Breast epithelium (tissue), 3 donors: ENCODE measurements at regions not wholly inside any gene's neighbourhood (a gene's known extent, or its start where the extent isn't known, plus 50 kb on each side); places are given as distances from the start of the nearest gene placed in this dataset.

Source experiments
- POLR2AphosphoS5 ChIP-seq, 3 donors: sonication (generic); formaldehyde crosslinking; IDR thresholded peaks; one replicate each; pipeline ENCODE4 v1.6.1; 2017; ENCODE audit warnings: antibody characterized with exemption in 3 of 3
- TF ChIP-seq, protein P1 (sequence below), 3 donors: fragments of 450-650 bp; IDR thresholded peaks; one replicate each; pipeline ENCODE4 v1.5.1; 2016 to 2017; ENCODE audit warnings: antibody characterized with exemption in 3 of 3, mild to moderate bottlenecking in 3 of 3, moderate library complexity in 3 of 3

DNA sequence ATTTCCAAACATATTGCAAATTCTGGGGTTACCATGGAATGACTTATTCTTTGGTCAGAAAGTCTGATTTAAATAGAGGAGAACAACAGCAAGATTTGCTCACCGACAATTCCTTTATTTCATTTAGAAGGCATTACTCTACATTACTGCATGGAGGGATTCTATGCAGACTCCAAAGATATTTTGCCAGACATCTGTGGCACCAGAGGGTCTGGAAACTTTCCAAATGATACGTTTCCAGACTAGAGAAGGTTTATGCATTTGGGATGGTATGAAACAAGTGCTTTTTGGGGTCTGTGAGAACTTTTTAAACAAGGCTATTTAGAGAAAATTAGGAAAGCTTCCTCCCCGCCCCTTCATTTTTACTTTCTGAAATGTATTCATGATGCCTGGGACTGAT, 125.3 kb downstream of the SAMD9 start:
- TF ChIP-seq POLR2AphosphoS5 (IDR thresholded peaks at IDR 0.05) = no peak
- TF ChIP-seq, protein P1, sequence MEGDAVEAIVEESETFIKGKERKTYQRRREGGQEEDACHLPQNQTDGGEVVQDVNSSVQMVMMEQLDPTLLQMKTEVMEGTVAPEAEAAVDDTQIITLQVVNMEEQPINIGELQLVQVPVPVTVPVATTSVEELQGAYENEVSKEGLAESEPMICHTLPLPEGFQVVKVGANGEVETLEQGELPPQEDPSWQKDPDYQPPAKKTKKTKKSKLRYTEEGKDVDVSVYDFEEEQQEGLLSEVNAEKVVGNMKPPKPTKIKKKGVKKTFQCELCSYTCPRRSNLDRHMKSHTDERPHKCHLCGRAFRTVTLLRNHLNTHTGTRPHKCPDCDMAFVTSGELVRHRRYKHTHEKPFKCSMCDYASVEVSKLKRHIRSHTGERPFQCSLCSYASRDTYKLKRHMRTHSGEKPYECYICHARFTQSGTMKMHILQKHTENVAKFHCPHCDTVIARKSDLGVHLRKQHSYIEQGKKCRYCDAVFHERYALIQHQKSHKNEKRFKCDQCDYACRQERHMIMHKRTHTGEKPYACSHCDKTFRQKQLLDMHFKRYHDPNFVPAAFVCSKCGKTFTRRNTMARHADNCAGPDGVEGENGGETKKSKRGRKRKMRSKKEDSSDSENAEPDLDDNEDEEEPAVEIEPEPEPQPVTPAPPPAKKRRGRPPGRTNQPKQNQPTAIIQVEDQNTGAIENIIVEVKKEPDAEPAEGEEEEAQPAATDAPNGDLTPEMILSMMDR (IDR thresholded peaks at IDR 0.05) = no peak
